ENCODE measurements at regions not wholly inside any gene's neighbourhood (a gene's known extent, or its start where the extent isn't known, plus 50 kb on each side); places are given as distances from the start of the nearest gene placed in this dataset.

GRCh38 chr14:37792124-37792523, 196.7 kb downstream of the TTC6 start:
- no peak for TF ChIP-seq CTCF (IDR thresholded peaks at IDR 0.05)
- no peak for TF ChIP-seq POLR2A (IDR thresholded peaks at IDR 0.05)
